ENCODE measurements at regions not wholly inside any gene's neighbourhood (a gene's known extent, or its start where the extent isn't known, plus 50 kb on each side); places are given as distances from the start of the nearest gene placed in this dataset.

DNA sequence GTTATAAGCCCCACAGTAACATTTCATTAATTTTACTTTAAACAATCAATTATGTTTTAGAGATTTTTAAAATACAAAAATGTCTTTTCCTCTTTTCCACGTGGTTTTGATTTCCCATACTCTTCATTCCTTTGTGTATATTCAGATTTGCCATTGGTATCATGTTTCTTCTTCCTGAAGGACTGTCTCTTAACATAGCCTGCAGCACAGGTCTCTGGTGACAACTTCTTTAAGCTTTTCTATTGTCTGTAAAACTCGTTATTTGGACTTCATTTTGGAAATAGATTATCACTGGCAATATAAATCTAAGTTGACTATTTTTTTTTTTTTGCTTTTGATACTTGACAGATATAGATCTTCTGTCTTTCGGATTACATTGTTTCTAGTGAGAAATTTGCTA is 115.2 kb upstream of the KLHL29 start:
- TF ChIP-seq, protein P1, sequence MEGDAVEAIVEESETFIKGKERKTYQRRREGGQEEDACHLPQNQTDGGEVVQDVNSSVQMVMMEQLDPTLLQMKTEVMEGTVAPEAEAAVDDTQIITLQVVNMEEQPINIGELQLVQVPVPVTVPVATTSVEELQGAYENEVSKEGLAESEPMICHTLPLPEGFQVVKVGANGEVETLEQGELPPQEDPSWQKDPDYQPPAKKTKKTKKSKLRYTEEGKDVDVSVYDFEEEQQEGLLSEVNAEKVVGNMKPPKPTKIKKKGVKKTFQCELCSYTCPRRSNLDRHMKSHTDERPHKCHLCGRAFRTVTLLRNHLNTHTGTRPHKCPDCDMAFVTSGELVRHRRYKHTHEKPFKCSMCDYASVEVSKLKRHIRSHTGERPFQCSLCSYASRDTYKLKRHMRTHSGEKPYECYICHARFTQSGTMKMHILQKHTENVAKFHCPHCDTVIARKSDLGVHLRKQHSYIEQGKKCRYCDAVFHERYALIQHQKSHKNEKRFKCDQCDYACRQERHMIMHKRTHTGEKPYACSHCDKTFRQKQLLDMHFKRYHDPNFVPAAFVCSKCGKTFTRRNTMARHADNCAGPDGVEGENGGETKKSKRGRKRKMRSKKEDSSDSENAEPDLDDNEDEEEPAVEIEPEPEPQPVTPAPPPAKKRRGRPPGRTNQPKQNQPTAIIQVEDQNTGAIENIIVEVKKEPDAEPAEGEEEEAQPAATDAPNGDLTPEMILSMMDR (IDR thresholded peaks at IDR 0.05): no peak
- TF ChIP-seq POLR2A (IDR thresholded peaks at IDR 0.05): no peak

All from testis (tissue), 2 donors.